Heart left ventricle (tissue), 16 donors: ENCODE measurements at regions not wholly inside any gene's neighbourhood (a gene's known extent, or its start where the extent isn't known, plus 50 kb on each side); places are given as distances from the start of the nearest gene placed in this dataset.

Source experiments
- ATAC-seq, 4 donors: fragments of 200-7000 bp; cut with Tn5 transposase; one replicate each; pipeline ENCODE4 v1.9.1; 2020 to 2022; ENCODE audit warnings: moderate library complexity in 4 of 4, mild to moderate bottlenecking in 3 of 4, moderate number of reproducible peaks in 1 of 4
- DNase-seq, 5 donors: peaks; one replicate each; pipeline ENCODE4 v3.0.0-alpha.2; 2020
- H3K27ac ChIP-seq, 12 donors: fragments of 200-600 bp; sonication (generic) in 4 of 12; one replicate each; pipeline versions ENCODE4 v1.5.0 to v1.8.0; 2016 to 2022; ENCODE audit warnings: mild to moderate bottlenecking in 2 of 12
- H3K27me3 ChIP-seq, 9 donors: fragments of 200-600 bp; sonication (generic) in 2 of 9; one replicate each; pipeline versions ENCODE4 v1.5.1 to v1.8.0; 2016 to 2022; ENCODE audit warnings: mild to moderate bottlenecking in 3 of 9
- H3K36me3 ChIP-seq, 9 donors: fragments of 200-600 bp; sonication (generic) in 2 of 9; one replicate each; pipeline versions ENCODE4 v1.5.0 to v1.8.0; 2018 to 2022; ENCODE audit warnings: mild to moderate bottlenecking in 2 of 9
- H3K4me1 ChIP-seq, 12 donors: fragments of 200-600 bp; sonication (generic) in 4 of 12; one replicate each; pipeline versions ENCODE4 v1.5.0 to v1.8.0; 2016 to 2022; ENCODE audit warnings: mild to moderate bottlenecking in 3 of 12
- H3K4me3 ChIP-seq, 12 donors: fragments of 200-600 bp; sonication (generic) in 4 of 12; one replicate each; pipeline versions ENCODE4 v1.5.0 to v1.8.0; 2017 to 2022; ENCODE audit warnings: mild to moderate bottlenecking in 9 of 12, moderate library complexity in 4 of 12
- H3K9me3 ChIP-seq, 12 donors: fragments of 200-600 bp; sonication (generic) in 4 of 12; one replicate each; pipeline versions ENCODE4 v1.5.0 to v1.8.0; 2016 to 2022; ENCODE audit warnings: mild to moderate bottlenecking in 1 of 12
- POLR2A ChIP-seq, 2 donors: fragments of 450-650 bp; IDR thresholded peaks; one replicate each; pipeline ENCODE4 v1.6.1; 2017; ENCODE audit warnings: antibody characterized with exemption in 2 of 2, mild to moderate bottlenecking in 2 of 2, moderate library complexity in 2 of 2
- WGBS, 4 donors: extraction: QIAGEN DNeasy Blood & Tissue Kit in 2 of 4; methylation state at CpG; one replicate each; pipeline versions ENCODE4 v1.1.5 to v1.1.7; 2013 to 2018; 5-methylcytosine and 5-hydroxymethylcytosine counted together
- intact Hi-C, 10 donors: fragments of 100-400 bp; cut with DNase I; formaldehyde crosslinking; loops; one replicate each; pipeline versions ENCODE4 v1.11.1 to v1.14.2; 2022
- TF ChIP-seq, protein P1 (sequence below), 12 donors: fragments of 200-600 bp; sonication (generic) in 4 of 12; IDR thresholded peaks; one replicate each; pipeline versions ENCODE4 v1.5.0 to v1.8.0; 2018 to 2022; ENCODE audit warnings: antibody characterized with exemption in 12 of 12, mild to moderate bottlenecking in 5 of 12
- donor health status: ischemic (EF 13 %, LVEDD 7.1; RV severe dilation, severe dysfunction).
- donor health status: healthy with polysubstance abuse.
- donor health status: DM: no; HTN: yes; CAD: no.
- donor health status: DM: no; HTN: no; CAD: no.
- donor health status: ischemic (EF 25% LVEDD 6.9; RV normal size, moderate dysfunction).
- donor health status: ischemic (EF 25% LVEDD 5.7; RV mildly dilated, moderate dysfunction).
- donor health status: healthy.
- donor health status: DM: yes; HTN: yes; CAD: no.
- donor health status: ischemic (EF 35%, LVEDD 5.7; RV mildly dilated, moderate dysfunction).
- donor health status: nonischemic (EF 11% LVEDD 7.7; RV severe dilation, severe dysfunction).
- donor health status: DM: yes; HTN: yes; CAD: no.
- donor health status: PGD.
- donor health status: ischemic (EF 29% LVEDD 5.4; RV normal size, mild dysfunction).
- donor health status: nonischemic (EF 23%, LVEDD 6.1; RV moderate dilation, normal function).

DNA sequence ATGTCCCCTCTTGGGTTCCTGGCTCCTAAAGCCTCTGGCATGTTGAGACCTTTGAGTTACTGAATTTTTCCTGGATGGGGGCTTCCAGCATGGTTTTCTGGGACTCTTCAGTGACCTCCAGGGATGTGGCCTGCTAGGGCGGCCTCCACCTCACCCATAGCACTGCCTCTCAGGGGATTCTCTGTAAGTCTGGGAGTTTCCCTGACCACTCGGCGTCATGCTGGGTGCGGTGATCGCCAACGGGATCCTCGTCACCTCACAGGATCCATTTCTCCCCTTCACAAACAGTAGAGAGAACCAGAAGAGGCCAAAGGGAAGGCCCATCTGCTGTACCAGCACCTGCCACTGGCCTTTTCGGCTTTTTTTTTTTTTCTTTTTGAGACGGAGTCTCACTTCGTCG lies 84.3 kb downstream of the NPTX2 start:
- TF ChIP-seq, protein P1, sequence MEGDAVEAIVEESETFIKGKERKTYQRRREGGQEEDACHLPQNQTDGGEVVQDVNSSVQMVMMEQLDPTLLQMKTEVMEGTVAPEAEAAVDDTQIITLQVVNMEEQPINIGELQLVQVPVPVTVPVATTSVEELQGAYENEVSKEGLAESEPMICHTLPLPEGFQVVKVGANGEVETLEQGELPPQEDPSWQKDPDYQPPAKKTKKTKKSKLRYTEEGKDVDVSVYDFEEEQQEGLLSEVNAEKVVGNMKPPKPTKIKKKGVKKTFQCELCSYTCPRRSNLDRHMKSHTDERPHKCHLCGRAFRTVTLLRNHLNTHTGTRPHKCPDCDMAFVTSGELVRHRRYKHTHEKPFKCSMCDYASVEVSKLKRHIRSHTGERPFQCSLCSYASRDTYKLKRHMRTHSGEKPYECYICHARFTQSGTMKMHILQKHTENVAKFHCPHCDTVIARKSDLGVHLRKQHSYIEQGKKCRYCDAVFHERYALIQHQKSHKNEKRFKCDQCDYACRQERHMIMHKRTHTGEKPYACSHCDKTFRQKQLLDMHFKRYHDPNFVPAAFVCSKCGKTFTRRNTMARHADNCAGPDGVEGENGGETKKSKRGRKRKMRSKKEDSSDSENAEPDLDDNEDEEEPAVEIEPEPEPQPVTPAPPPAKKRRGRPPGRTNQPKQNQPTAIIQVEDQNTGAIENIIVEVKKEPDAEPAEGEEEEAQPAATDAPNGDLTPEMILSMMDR (IDR thresholded peaks at IDR 0.05) = no peak
- TF ChIP-seq POLR2A (IDR thresholded peaks at IDR 0.05) = no peak
- ATAC-seq (no peak), DNase-seq (no peak)
- H3K9me3 ChIP-seq = peaks cover 0 to 11% (median 6%) of the 10 kb centered on the region in 12 donors
- no peak overlapping the region for H3K27ac ChIP-seq
- WGBS, 4 donors = 79 to 87% (median 82%) methylated on average over 11 of the region's 11 CpGs
- intact Hi-C loops = no loop called here
- no peak overlapping the region for H3K4me3 ChIP-seq
- H3K4me1 ChIP-seq = no peaks in the 10 kb centered on the region
- H3K27me3 ChIP-seq = peaks cover 0 to 16% (median 0%) of the 10 kb centered on the region in 9 donors
- no peaks in the 10 kb centered on the region for H3K36me3 ChIP-seq

- no peaks in the 10 kb centered on the region for H3K36me3 ChIP-seq
- TF ChIP-seq, protein P1 (IDR thresholded peaks at IDR 0.05) = no peak
- no peak for TF ChIP-seq POLR2A (IDR thresholded peaks at IDR 0.05)
- peaks cover 0 to 5% (median 1%) of the 10 kb centered on the region in 12 donors for H3K9me3 ChIP-seq
- no peak overlapping the region for H3K27ac ChIP-seq
- no peak overlapping the region for H3K4me3 ChIP-seq
- WGBS, 4 donors = 89 to 100% (median 93%) methylated on average over 2 of the region's 2 CpGs
- H3K27me3 ChIP-seq = peaks cover 0 to 20% (median 0%) of the 10 kb centered on the region in 9 donors
- DNase-seq = no peak
- H3K4me1 ChIP-seq = no peaks in the 10 kb centered on the region
- intact Hi-C loops = no loop called here
- ATAC-seq = no peak
Measured at GRCh38 chr7:98702021-98702420, 84.9 kb downstream of the NPTX2 start.

DNA sequence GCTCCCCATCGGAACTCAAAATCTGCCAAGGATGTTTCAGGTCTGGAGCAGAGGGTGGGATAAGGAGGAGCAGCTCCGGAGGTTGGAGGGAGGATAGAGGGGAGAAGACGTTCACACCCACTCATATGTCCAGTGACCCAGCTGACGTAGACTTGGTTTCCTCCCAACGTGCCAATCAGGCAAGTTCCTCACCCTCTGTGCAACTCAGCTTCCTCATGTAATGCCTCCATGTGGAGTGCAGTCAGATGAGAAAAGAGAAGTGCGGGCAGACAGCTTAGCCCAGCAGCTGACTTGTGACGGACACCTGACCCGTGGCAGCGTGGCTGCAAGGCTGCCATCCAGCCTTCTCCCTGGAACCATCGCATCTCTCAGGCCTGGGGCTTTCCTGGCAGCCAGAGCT lies 86.8 kb downstream of the NPTX2 start:
- peaks cover 0 to 25% (median 0%) of the 10 kb centered on the region in 9 donors for H3K27me3 ChIP-seq
- no peaks in the 10 kb centered on the region for H3K9me3 ChIP-seq
- TF ChIP-seq POLR2A (IDR thresholded peaks at IDR 0.05) = no peak
- TF ChIP-seq, protein P1 (IDR thresholded peaks at IDR 0.05) = no peak
- ATAC-seq = peak in 1 of 4 donors; percentile 22
- 72 to 75% (median 73%) methylated on average over 9 to 10 of the region's 10 CpGs for WGBS, 4 donors
- DNase-seq = no peak
- no peak overlapping the region for H3K27ac ChIP-seq
- no peaks in the 10 kb centered on the region for H3K4me1 ChIP-seq
- no peak overlapping the region for H3K4me3 ChIP-seq
- intact Hi-C loops = loop anchor here in 1 of 10 donors (1.0 kb wide), 1 partner anchor 9 kb away; no protein-coding TSS in a partner anchor
- H3K36me3 ChIP-seq = no peaks in the 10 kb centered on the region

DNA sequence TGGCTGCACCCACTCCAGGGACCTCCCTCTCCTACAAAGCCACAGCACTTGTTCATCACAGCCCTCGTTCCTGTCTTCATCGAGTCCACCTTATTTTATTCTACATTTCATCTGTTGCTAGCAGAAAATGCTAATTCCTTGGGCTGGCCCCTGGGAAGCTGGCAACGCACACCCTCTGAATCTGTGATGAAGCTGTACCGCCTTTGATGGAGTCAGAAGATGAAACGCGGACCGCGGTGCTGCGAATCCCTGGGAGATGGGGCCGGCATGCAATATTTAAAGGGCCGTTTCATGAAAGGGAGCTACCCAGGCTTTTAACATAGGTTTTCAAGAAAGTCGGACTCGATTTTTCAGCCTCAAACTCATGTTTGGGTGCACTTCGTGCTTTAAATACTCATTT lies 88.5 kb downstream of the NPTX2 start:
- no peak for ATAC-seq
- Histone ChIP-seq H3K4me3 (no peak overlapping the region), H3K9me3 (no peaks in the 10 kb centered on the region), H3K4me1 (no peaks in the 10 kb centered on the region), H3K27ac (no peak overlapping the region), H3K36me3 (no peaks in the 10 kb centered on the region), H3K27me3 (peaks cover 0 to 25% (median 0%) of the 10 kb centered on the region in 9 donors)
- intact Hi-C loops = no loop called here
- DNase-seq = no peak
- TF ChIP-seq, protein P1 (IDR thresholded peaks at IDR 0.05) = no peak
- no peak for TF ChIP-seq POLR2A (IDR thresholded peaks at IDR 0.05)
- 50 to 55% (median 53%) methylated on average over 14 of the region's 14 CpGs for WGBS, 4 donors
